Fibroblast of lung (primary cell): ENCODE measurements at regions not wholly inside any gene's neighbourhood (a gene's known extent, or its start where the extent isn't known, plus 50 kb on each side); places are given as distances from the start of the nearest gene placed in this dataset.
A peak's percentile ranks its signal among the peaks of the same experiment; 100 is the strongest.

ENCODE experiments used
- DNase-seq, 2 donors: peaks; one replicate each; pipeline versions ENCODE4 v3.0.0 to v3.0.0-alpha.2; 2010; ENCODE audit warnings: low read depth in 2 of 2
- H2AFZ ChIP-seq: 2 replicates; pipeline ENCODE4 v1.5.1; 2012; ENCODE audit warnings: low read length, control low read depth, inconsistent platforms
- H3K27ac ChIP-seq: 2 replicates; pipeline ENCODE4 v1.5.1; 2011; ENCODE audit warnings: low read length, control low read depth; ENCODE audit not compliant: insufficient read depth
- H3K27me3 ChIP-seq: 2 replicates; pipeline ENCODE4 v1.5.1; 2011; ENCODE audit warnings: mild to moderate bottlenecking, low read length; ENCODE audit not compliant: control insufficient read depth, insufficient read depth
- H3K36me3 ChIP-seq: 2 replicates; pipeline ENCODE4 v1.5.1; 2011; ENCODE audit warnings: low read length; ENCODE audit not compliant: control insufficient read depth, insufficient read depth
- H3K4me1 ChIP-seq: 2 replicates; pipeline ENCODE4 v1.5.1; 2011; ENCODE audit warnings: low read length; ENCODE audit not compliant: control insufficient read depth, insufficient read depth; ENCODE audit errors: extremely low read depth
- H3K4me2 ChIP-seq: 2 replicates; pipeline ENCODE4 v1.5.1; 2011; ENCODE audit warnings: low read length, control low read depth; ENCODE audit not compliant: insufficient read depth; ENCODE audit errors: extremely low read depth
- H3K4me3 ChIP-seq, 4 experiments: fragments of 200-600 bp in 1 of 4; sonication (generic) in 1 of 4; replicated peaks in 1 of 4; 2 replicates each; pipeline ENCODE4 v1.5.1; 2011 to 2016; ENCODE audit warnings: low read length in 4 of 4, low read depth in 3 of 4, mild to moderate bottlenecking in 3 of 4, control low read depth in 2 of 4, inconsistent platforms in 1 of 4, mixed read lengths in 1 of 4; ENCODE audit not compliant: insufficient read depth in 1 of 4; ENCODE audit errors: control extremely low read depth in 1 of 4
- H3K79me2 ChIP-seq: 2 replicates; pipeline ENCODE4 v1.5.1; 2012; ENCODE audit warnings: mild to moderate bottlenecking, low read length, inconsistent platforms; ENCODE audit not compliant: control insufficient read depth, insufficient read depth
- H3K9ac ChIP-seq: 2 replicates; pipeline ENCODE4 v1.5.1; 2011; ENCODE audit warnings: mild to moderate bottlenecking, low read length, control low read depth; ENCODE audit not compliant: insufficient read depth
- H3K9me3 ChIP-seq: 2 replicates; pipeline ENCODE4 v1.5.1; 2012; ENCODE audit warnings: low read depth, low read length; ENCODE audit not compliant: control insufficient read depth, insufficient read depth
- H4K20me1 ChIP-seq: 2 replicates; pipeline ENCODE4 v1.5.1; 2011; ENCODE audit warnings: low read length; ENCODE audit not compliant: control insufficient read depth, insufficient read depth; ENCODE audit errors: extremely low read depth
- CTCF ChIP-seq, 2 donors: IDR thresholded peaks in 1 of 2; conservative IDR thresholded peaks in 1 of 2; 1 replicate in 1 of 2; 2 replicates in 1 of 2; pipeline ENCODE4 v1.5.1; 2011 to 2012; ENCODE audit warnings: low read length in 2 of 2, control low read depth in 1 of 2, inconsistent platforms in 1 of 2, low read depth in 1 of 2, mild to moderate bottlenecking in 1 of 2
- EZH2 ChIP-seq: IDR thresholded peaks from 2 replicates; pipeline ENCODE4 v1.5.1; 2012; ENCODE audit warnings: low read length, control low read depth, mild to moderate bottlenecking; ENCODE audit errors: missing control alignments

DNA sequence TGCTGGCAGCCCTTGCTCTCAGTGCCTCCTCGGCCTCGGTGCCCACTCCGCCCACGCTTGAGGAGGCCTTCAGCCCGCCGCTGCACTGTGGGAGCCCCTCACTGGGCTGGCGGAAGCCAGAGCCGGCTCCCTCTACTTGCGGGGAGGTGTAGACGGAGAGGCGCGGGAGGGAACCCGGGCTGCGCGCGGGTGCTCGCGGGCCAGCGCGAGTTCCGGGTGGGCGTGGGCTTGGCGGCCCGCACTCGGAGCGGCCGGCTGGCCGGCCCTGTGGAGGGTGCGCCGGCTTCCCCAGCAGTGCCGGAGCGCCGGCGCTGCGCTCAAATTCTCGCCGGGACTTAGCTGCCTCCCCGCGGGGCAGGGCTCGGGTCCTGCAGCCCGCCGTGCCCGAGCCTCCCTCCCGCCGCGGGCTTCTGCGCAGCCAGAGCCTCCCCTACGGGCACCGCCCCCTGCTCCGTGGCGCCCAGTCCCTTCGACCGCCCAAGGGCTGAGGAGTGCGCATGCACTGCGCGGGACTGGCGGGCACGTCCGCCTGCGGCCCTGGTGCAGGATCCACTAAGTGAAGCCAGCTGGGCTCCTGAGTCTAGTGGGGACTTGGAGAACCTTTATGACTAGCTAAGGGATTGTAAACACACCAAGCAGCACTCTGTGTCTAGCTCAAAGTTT, 231.5 kb downstream of the EFHB start:
- no peak overlapping the region for H3K4me2 ChIP-seq
- no peak for DNase-seq
- no peaks in the 10 kb centered on the region for H4K20me1 ChIP-seq
- no peak overlapping the region for H2AFZ ChIP-seq
- no peak overlapping the region for H3K27ac ChIP-seq
- H3K9ac ChIP-seq: no peak overlapping the region
- H3K27me3 ChIP-seq: no peaks in the 10 kb centered on the region
- no peaks in the 10 kb centered on the region for H3K4me1 ChIP-seq
- H3K79me2 ChIP-seq: no peaks in the 10 kb centered on the region
- H3K9me3 ChIP-seq: no peaks in the 10 kb centered on the region
- TF ChIP-seq EZH2 (no peak), CTCF (conservative IDR thresholded peaks at IDR 0.05 in 1 of 2, IDR thresholded peaks at IDR 0.05 in 1 of 2; ENCODE audit: low read depth in 1 of 2, low read length in 2 of 2) (no peak)
- H3K4me3 ChIP-seq: peak overlapping the region in 1 of 4 experiments; percentile 37
- no peaks in the 10 kb centered on the region for H3K36me3 ChIP-seq

GRCh38 chr3:19688767-19689166, 245.2 kb downstream of the EFHB start:
- Histone ChIP-seq H3K4me3 (no peak overlapping the region), H3K9me3 (no peaks in the 10 kb centered on the region), H3K79me2 (no peaks in the 10 kb centered on the region), H3K27me3 (no peaks in the 10 kb centered on the region), H3K27ac (no peak overlapping the region), H3K4me1 (no peaks in the 10 kb centered on the region), H3K36me3 (no peaks in the 10 kb centered on the region), H4K20me1 (no peaks in the 10 kb centered on the region), H2AFZ (no peak overlapping the region), H3K9ac (no peak overlapping the region), H3K4me2 (no peak overlapping the region)
- no peak for DNase-seq
- TF ChIP-seq EZH2 (no peak), CTCF (conservative IDR thresholded peaks at IDR 0.05 in 1 of 2, IDR thresholded peaks at IDR 0.05 in 1 of 2; ENCODE audit: low read depth in 1 of 2, low read length in 2 of 2) (no peak)

DNA sequence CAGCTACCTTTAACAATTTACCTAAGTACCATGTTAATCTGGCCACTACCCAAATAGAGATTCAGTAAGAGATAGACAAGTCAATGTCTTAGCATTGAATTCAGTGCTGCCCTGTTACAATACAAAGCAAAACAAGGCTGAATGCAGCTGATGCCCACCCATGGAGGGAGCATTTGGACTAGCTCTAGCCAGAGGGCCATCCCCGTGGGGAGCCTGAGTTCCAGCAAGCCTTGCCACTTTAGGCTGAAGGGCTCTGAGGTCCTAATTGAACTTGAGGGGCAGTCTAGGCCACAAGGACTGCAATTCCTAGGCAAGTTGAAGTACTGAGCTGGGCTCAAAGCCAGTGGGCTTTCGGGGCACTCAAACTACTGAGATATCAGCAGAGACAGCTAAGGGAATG, 265.9 kb downstream of the EFHB start:
- no peaks in the 10 kb centered on the region for H3K27me3 ChIP-seq
- DNase-seq: no peak
- H3K9me3 ChIP-seq: no peaks in the 10 kb centered on the region
- no peaks in the 10 kb centered on the region for H4K20me1 ChIP-seq
- no peaks in the 10 kb centered on the region for H3K4me1 ChIP-seq
- no peak overlapping the region for H3K27ac ChIP-seq
- H3K4me3 ChIP-seq: no peak overlapping the region
- TF ChIP-seq CTCF (conservative IDR thresholded peaks at IDR 0.05 in 1 of 2, IDR thresholded peaks at IDR 0.05 in 1 of 2; ENCODE audit: low read depth in 1 of 2, low read length in 2 of 2) (no peak), EZH2 (no peak)
- H2AFZ ChIP-seq: no peak overlapping the region
- no peak overlapping the region for H3K9ac ChIP-seq
- H3K4me2 ChIP-seq: no peak overlapping the region
- H3K79me2 ChIP-seq: no peaks in the 10 kb centered on the region
- no peaks in the 10 kb centered on the region for H3K36me3 ChIP-seq
